ENCODE measurements at regions not wholly inside any gene's neighbourhood (a gene's known extent, or its start where the extent isn't known, plus 50 kb on each side); places are given as distances from the start of the nearest gene placed in this dataset.

- peaks cover 0 to 1% (median 0%) of the 10 kb centered on the region in 9 donors for H3K9me3 Mint-ChIP-seq
Observed at GRCh38 chr3:101151286-101151913, 158.2 kb upstream of the ABI3BP start.

GRCh38 chr3:101150504-101150903 is 157.3 kb upstream of the ABI3BP start:
- H3K36me3 Mint-ChIP-seq: no peaks in the 10 kb centered on the region
- no peak overlapping the region for H3K27ac Mint-ChIP-seq
- DNase-seq (no peak), ATAC-seq (no peak)
- H3K4me1 Mint-ChIP-seq: no peaks in the 10 kb centered on the region
- no peak overlapping the region for H3K4me3 Mint-ChIP-seq
- H3K9me3 Mint-ChIP-seq: peaks cover 0 to 1% (median 0%) of the 10 kb centered on the region in 9 donors
- H3K27me3 Mint-ChIP-seq: peaks cover 13 to 57% (median 21%) of the 10 kb centered on the region in 5 donors
- POLR2A ChIA-PET: interaction anchor here (0.6 kb wide), 1 partner anchor 37 kb away, joined by 3 read pairs; no protein-coding TSS in a partner anchor

More at GRCh38 chr3:101151286-101151913, 158.2 kb upstream of the ABI3BP start:
- H3K27me3 Mint-ChIP-seq: peaks cover 13 to 57% (median 24%) of the 10 kb centered on the region in 5 donors
- H3K4me3 Mint-ChIP-seq: no peak overlapping the region
- DNase-seq (no peak), ATAC-seq (no peak)
- POLR2A ChIA-PET: no interaction called here
- no peaks in the 10 kb centered on the region for H3K36me3 Mint-ChIP-seq
- H3K27ac Mint-ChIP-seq: no peak overlapping the region
- H3K4me1 Mint-ChIP-seq: no peaks in the 10 kb centered on the region

GRCh38 chr3:101149707-101150106 is 156.5 kb upstream of the ABI3BP start:
- DNase-seq (no peak), ATAC-seq (no peak)
- peaks cover 13 to 53% (median 21%) of the 10 kb centered on the region in 5 donors for H3K27me3 Mint-ChIP-seq
- POLR2A ChIA-PET: no interaction called here
- H3K27ac Mint-ChIP-seq: no peak overlapping the region
- H3K36me3 Mint-ChIP-seq: no peaks in the 10 kb centered on the region
- H3K4me1 Mint-ChIP-seq: no peaks in the 10 kb centered on the region
- H3K9me3 Mint-ChIP-seq: peaks cover 0 to 1% (median 0%) of the 10 kb centered on the region in 9 donors
- H3K4me3 Mint-ChIP-seq: no peak overlapping the region

- ATAC-seq (no peak), DNase-seq (no peak)
- no peaks in the 10 kb centered on the region for H3K4me1 Mint-ChIP-seq
Observed at GRCh38 chr3:101149251-101149650, 156.0 kb upstream of the ABI3BP start.

GRCh38 chr3:101148001-101148400 is 154.8 kb upstream of the ABI3BP start:
- no peak for DNase-seq
- no peak overlapping the region for H3K4me3 Mint-ChIP-seq
- no peaks in the 10 kb centered on the region for H3K36me3 Mint-ChIP-seq
- POLR2A ChIA-PET: no interaction called here
- H3K27ac Mint-ChIP-seq: no peak overlapping the region
- H3K9me3 Mint-ChIP-seq: peaks cover 0 to 1% (median 0%) of the 10 kb centered on the region in 9 donors
- H3K27me3 Mint-ChIP-seq: peaks cover 8 to 36% (median 12%) of the 10 kb centered on the region in 5 donors
- no peaks in the 10 kb centered on the region for H3K4me1 Mint-ChIP-seq
- ATAC-seq: no peak

More at GRCh38 chr3:101149251-101149650, 156.0 kb upstream of the ABI3BP start:
- Mint-ChIP-seq H3K36me3 (no peaks in the 10 kb centered on the region), H3K9me3 (peaks cover 0 to 1% (median 0%) of the 10 kb centered on the region in 9 donors), H3K27ac (no peak overlapping the region), H3K4me3 (no peak overlapping the region), H3K27me3 (peaks cover 12 to 49% (median 18%) of the 10 kb centered on the region in 5 donors)
- POLR2A ChIA-PET: no interaction called here

- Mint-ChIP-seq H3K27ac (no peak overlapping the region), H3K27me3 (peaks cover 10 to 31% (median 12%) of the 10 kb centered on the region in 5 donors), H3K9me3 (peaks cover 0 to 1% (median 0%) of the 10 kb centered on the region in 9 donors), H3K36me3 (no peaks in the 10 kb centered on the region), H3K4me1 (no peaks in the 10 kb centered on the region), H3K4me3 (no peak overlapping the region)
- DNase-seq: no peak
- POLR2A ChIA-PET: no interaction called here
- ATAC-seq: no peak
Observed at GRCh38 chr3:101146946-101147345, 153.7 kb upstream of the ABI3BP start.

- no peak overlapping the region for H3K4me3 Mint-ChIP-seq
- DNase-seq (no peak), ATAC-seq (no peak)
- H3K27me3 Mint-ChIP-seq: peaks cover 4 to 22% (median 10%) of the 10 kb centered on the region in 5 donors
- H3K36me3 Mint-ChIP-seq: no peaks in the 10 kb centered on the region
- no peak overlapping the region for H3K27ac Mint-ChIP-seq
- no peaks in the 10 kb centered on the region for H3K4me1 Mint-ChIP-seq
- H3K9me3 Mint-ChIP-seq: peaks cover 0 to 1% (median 0%) of the 10 kb centered on the region in 9 donors
- POLR2A ChIA-PET: no interaction called here
Observed at GRCh38 chr3:101144105-101144504, 150.9 kb upstream of the ABI3BP start.

- H3K4me1 Mint-ChIP-seq: no peaks in the 10 kb centered on the region
- DNase-seq: no peak
- H3K36me3 Mint-ChIP-seq: no peaks in the 10 kb centered on the region
- POLR2A ChIA-PET: no interaction called here
- peaks cover 4 to 13% (median 8%) of the 10 kb centered on the region in 5 donors for H3K27me3 Mint-ChIP-seq
- no peak overlapping the region for H3K27ac Mint-ChIP-seq
- no peak for ATAC-seq
- no peaks in the 10 kb centered on the region for H3K9me3 Mint-ChIP-seq
- H3K4me3 Mint-ChIP-seq: no peak overlapping the region
Observed at GRCh38 chr3:101143012-101143411, 149.8 kb upstream of the ABI3BP start.

- no peaks in the 10 kb centered on the region for H3K4me1 Mint-ChIP-seq
- no peak overlapping the region for H3K27ac Mint-ChIP-seq
- no peak overlapping the region for H3K4me3 Mint-ChIP-seq
- no peaks in the 10 kb centered on the region for H3K36me3 Mint-ChIP-seq
- POLR2A ChIA-PET: no interaction called here
- DNase-seq (no peak), ATAC-seq (no peak)
- no peaks in the 10 kb centered on the region for H3K9me3 Mint-ChIP-seq
- peaks cover 0 to 9% (median 3%) of the 10 kb centered on the region in 5 donors for H3K27me3 Mint-ChIP-seq
Observed at GRCh38 chr3:101142160-101142559, 148.9 kb upstream of the ABI3BP start.

GRCh38 chr3:101141135-101141534 is 147.9 kb upstream of the ABI3BP start:
- Mint-ChIP-seq H3K27me3 (peaks cover 0 to 7% (median 0%) of the 10 kb centered on the region in 5 donors), H3K4me1 (no peaks in the 10 kb centered on the region), H3K27ac (no peak overlapping the region), H3K4me3 (no peak overlapping the region), H3K36me3 (no peaks in the 10 kb centered on the region), H3K9me3 (no peaks in the 10 kb centered on the region)
- DNase-seq: no peak
- no peak for ATAC-seq
- POLR2A ChIA-PET: no interaction called here

GRCh38 chr3:101138817-101139216 is 145.6 kb upstream of the ABI3BP start:
- H3K27ac Mint-ChIP-seq: no peak overlapping the region
- no peak overlapping the region for H3K4me3 Mint-ChIP-seq
- no peaks in the 10 kb centered on the region for H3K36me3 Mint-ChIP-seq
- ATAC-seq (no peak), DNase-seq (no peak)
- peaks cover 0 to 5% (median 1%) of the 10 kb centered on the region in 4 donors for H3K4me1 Mint-ChIP-seq
- H3K9me3 Mint-ChIP-seq: no peaks in the 10 kb centered on the region
- POLR2A ChIA-PET: no interaction called here
- H3K27me3 Mint-ChIP-seq: peaks cover 0 to 7% (median 0%) of the 10 kb centered on the region in 5 donors

- DNase-seq (no peak), ATAC-seq (no peak)
- peaks cover 0 to 11% (median 5%) of the 10 kb centered on the region in 4 donors for H3K4me1 Mint-ChIP-seq
- POLR2A ChIA-PET: no interaction called here
- H3K27ac Mint-ChIP-seq: no peak overlapping the region
- no peak overlapping the region for H3K4me3 Mint-ChIP-seq
- peaks cover 0 to 11% (median 0%) of the 10 kb centered on the region in 9 donors for H3K9me3 Mint-ChIP-seq
- H3K27me3 Mint-ChIP-seq: peaks cover 0 to 11% (median 0%) of the 10 kb centered on the region in 5 donors
- peaks cover 0 to 7% (median 2%) of the 10 kb centered on the region in 3 donors for H3K36me3 Mint-ChIP-seq
Observed at GRCh38 chr3:101134331-101134730, 141.1 kb upstream of the ABI3BP start.

GRCh38 chr3:101133652-101134051 is 140.4 kb upstream of the ABI3BP start:
- Mint-ChIP-seq H3K36me3 (peaks cover 0 to 7% (median 2%) of the 10 kb centered on the region in 3 donors), H3K27ac (peak overlapping the region in 1 of 10 donors; percentile 1), H3K4me3 (peak overlapping the region in 3 of 10 donors; percentile 20 to 29 (median 26)), H3K27me3 (peaks cover 0 to 11% (median 0%) of the 10 kb centered on the region in 5 donors), H3K4me1 (peaks cover 0 to 11% (median 5%) of the 10 kb centered on the region in 4 donors), H3K9me3 (peaks cover 0 to 11% (median 0%) of the 10 kb centered on the region in 9 donors)
- DNase-seq (no peak), ATAC-seq (no peak)
- POLR2A ChIA-PET: no interaction called here
